Neuronal stem cell (in vitro differentiated cells): ENCODE measurements at regions not wholly inside any gene's neighbourhood (a gene's known extent, or its start where the extent isn't known, plus 50 kb on each side); places are given as distances from the start of the nearest gene placed in this dataset.

Experiments used
- DNase-seq: peaks from one replicate; pipeline ENCODE4 v3.0.0-alpha.2; 2013; ENCODE audit warnings: low spot score
- H2AFZ ChIP-seq: one replicate; pipeline ENCODE4 v1.6.1; 2013; ENCODE audit warnings: mild to moderate bottlenecking, low read length, inconsistent platforms
- H2AK5ac ChIP-seq: 2 replicates; pipeline ENCODE4 v1.6.1; 2013; ENCODE audit warnings: low read depth, mild to moderate bottlenecking, inconsistent platforms, low read length, moderate library complexity, mixed read lengths
- H2BK120ac ChIP-seq: 2 replicates; pipeline ENCODE4 v1.6.1; 2013; ENCODE audit warnings: low read depth, mild to moderate bottlenecking, inconsistent platforms, low read length, moderate library complexity, mixed read lengths
- H2BK12ac ChIP-seq: one replicate; pipeline ENCODE4 v1.6.1; 2013; ENCODE audit warnings: low read length, inconsistent platforms
- H2BK15ac ChIP-seq: 2 replicates; pipeline ENCODE4 v1.6.1; 2013; ENCODE audit warnings: mild to moderate bottlenecking, low read length, inconsistent platforms, mixed read lengths
- H2BK5ac ChIP-seq: one replicate; pipeline ENCODE4 v1.6.1; 2013; ENCODE audit warnings: inconsistent platforms, mild to moderate bottlenecking, low read length, moderate library complexity
- H3K14ac ChIP-seq: one replicate; pipeline ENCODE4 v1.6.1; 2013; ENCODE audit warnings: low read length, inconsistent platforms
- H3K18ac ChIP-seq: 2 replicates; pipeline ENCODE4 v1.6.1; 2013; ENCODE audit warnings: low read length, inconsistent platforms
- H3K23ac ChIP-seq: 2 replicates; pipeline ENCODE4 v1.6.1; 2013; ENCODE audit warnings: low read depth, mild to moderate bottlenecking, mixed read lengths, low read length, inconsistent platforms; ENCODE audit not compliant: poor library complexity
- H3K27ac ChIP-seq: replicated peaks from 3 replicates; pipeline ENCODE4 v1.5.1; 2013; ENCODE audit warnings: low read length, inconsistent platforms
- H3K27me3 ChIP-seq, 3 experiments: 2 replicates each; pipeline ENCODE4 v1.6.1; 2013; ENCODE audit warnings: low read length in 3 of 3, mild to moderate bottlenecking in 2 of 3, inconsistent platforms in 1 of 3, low read depth in 1 of 3, mixed read lengths in 1 of 3, moderate library complexity in 1 of 3; ENCODE audit not compliant: control insufficient read depth in 3 of 3, insufficient read depth in 3 of 3
- H3K36me3 ChIP-seq, 2 donors: replicated peaks in 1 of 2; 2 replicates each; pipeline ENCODE4 v1.6.1; 2013; ENCODE audit warnings: low read length in 2 of 2; ENCODE audit not compliant: control insufficient read depth in 2 of 2, insufficient read depth in 2 of 2
- H3K4ac ChIP-seq: 2 replicates; pipeline ENCODE4 v1.6.1; 2013; ENCODE audit warnings: inconsistent platforms, mild to moderate bottlenecking, low read length, moderate library complexity
- H3K4me1 ChIP-seq, 2 donors: 1 replicate in 1 of 2; 2 replicates in 1 of 2; pipeline ENCODE4 v1.6.1; 2013; ENCODE audit warnings: low read length in 2 of 2, low read depth in 1 of 2; ENCODE audit not compliant: control insufficient read depth in 2 of 2, insufficient read depth in 1 of 2
- H3K4me2 ChIP-seq: one replicate; pipeline ENCODE4 v1.6.1; 2013; ENCODE audit warnings: mild to moderate bottlenecking, low read length, inconsistent platforms; ENCODE audit not compliant: insufficient read depth, poor library complexity, severe bottlenecking
- H3K4me3 ChIP-seq, 2 donors: 2 replicates each; pipeline ENCODE4 v1.5.1; 2013; ENCODE audit warnings: low read length in 2 of 2, mild to moderate bottlenecking in 2 of 2, inconsistent platforms in 1 of 2, moderate library complexity in 1 of 2
- H3K79me1 ChIP-seq: one replicate; pipeline ENCODE4 v1.6.1; 2013; ENCODE audit warnings: low read depth, mild to moderate bottlenecking, inconsistent platforms, low read length, moderate library complexity
- H3K9ac ChIP-seq: one replicate; pipeline ENCODE4 v1.6.1; 2013; ENCODE audit warnings: mild to moderate bottlenecking, low read depth, low read length, inconsistent platforms; ENCODE audit not compliant: poor library complexity
- H3K9me3 ChIP-seq, 2 donors: replicated peaks in 1 of 2; 2 replicates each; pipeline versions ENCODE3 to v1.6.1; 2013; ENCODE audit warnings: low read length in 2 of 2, mild to moderate bottlenecking in 2 of 2, inconsistent platforms in 1 of 2, low read depth in 1 of 2, mixed read lengths in 1 of 2, moderate library complexity in 1 of 2; ENCODE audit not compliant: control insufficient read depth in 2 of 2, insufficient read depth in 1 of 2
- H4K8ac ChIP-seq: one replicate; pipeline ENCODE4 v1.6.1; 2013; ENCODE audit warnings: low read depth, mild to moderate bottlenecking, inconsistent platforms, low read length, moderate library complexity
- H4K91ac ChIP-seq: one replicate; pipeline ENCODE4 v1.6.1; 2013; ENCODE audit warnings: low read length, low read depth, mild to moderate bottlenecking, inconsistent platforms; ENCODE audit not compliant: poor library complexity
- WGBS, 2 donors: extraction: QIAGEN DNeasy Blood & Tissue Kit; methylation state at CpG; one replicate each; pipeline ENCODE4 v1.1.7; 2013; ENCODE audit warnings: missing lambda C conversion rate in 2 of 2, mixed read lengths in 1 of 2; ENCODE audit not compliant: insufficient read length in 2 of 2, insufficient replicate concordance in 1 of 2; ENCODE audit errors: extremely low coverage in 2 of 2; 5-methylcytosine and 5-hydroxymethylcytosine counted together

DNA sequence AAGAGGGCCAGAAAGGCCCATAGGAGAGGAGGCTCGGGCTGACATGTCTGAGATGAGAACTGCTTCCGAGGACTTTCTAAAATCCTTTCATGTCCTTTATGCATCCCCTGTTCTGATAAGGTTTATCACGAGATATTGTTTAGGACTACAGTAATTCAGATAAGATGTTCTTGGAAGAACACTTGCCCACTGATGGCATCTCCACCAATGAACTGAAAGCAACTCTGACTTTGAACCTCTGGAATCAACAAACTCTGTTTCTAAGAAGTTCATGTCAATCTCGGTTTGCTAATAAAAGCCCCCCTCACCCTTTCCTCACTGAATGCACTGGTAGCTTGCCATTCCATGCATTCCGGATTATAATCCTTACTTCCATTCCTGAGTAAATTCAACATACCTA lies 90.9 kb downstream of the FGF9 start:
- no peak overlapping the region for H2AK5ac ChIP-seq
- H3K9ac ChIP-seq = no peak overlapping the region
- no peak overlapping the region for H2BK5ac ChIP-seq
- no peaks in the 10 kb centered on the region for H3K36me3 ChIP-seq
- H3K4me3 ChIP-seq = no peak overlapping the region
- H2AFZ ChIP-seq = no peak overlapping the region
- H3K4ac ChIP-seq = no peak overlapping the region
- no peak overlapping the region for H2BK15ac ChIP-seq
- no peak overlapping the region for H4K8ac ChIP-seq
- H3K18ac ChIP-seq = no peak overlapping the region
- H2BK120ac ChIP-seq = no peak overlapping the region
- H3K9me3 ChIP-seq = no peaks in the 10 kb centered on the region
- no peak overlapping the region for H4K91ac ChIP-seq
- no peak overlapping the region for H2BK12ac ChIP-seq
- H3K14ac ChIP-seq = no peak overlapping the region
- no peaks in the 10 kb centered on the region for H3K79me1 ChIP-seq
- H3K23ac ChIP-seq = no peak overlapping the region
- H3K27me3 ChIP-seq = no peaks in the 10 kb centered on the region
- DNase-seq = no peak
- no peak overlapping the region for H3K4me2 ChIP-seq
- no CpG with 5 or more reads among the region's 5 CpGs for WGBS, 2 donors
- no peak overlapping the region for H3K27ac ChIP-seq
- H3K4me1 ChIP-seq = no peaks in the 10 kb centered on the region

DNA sequence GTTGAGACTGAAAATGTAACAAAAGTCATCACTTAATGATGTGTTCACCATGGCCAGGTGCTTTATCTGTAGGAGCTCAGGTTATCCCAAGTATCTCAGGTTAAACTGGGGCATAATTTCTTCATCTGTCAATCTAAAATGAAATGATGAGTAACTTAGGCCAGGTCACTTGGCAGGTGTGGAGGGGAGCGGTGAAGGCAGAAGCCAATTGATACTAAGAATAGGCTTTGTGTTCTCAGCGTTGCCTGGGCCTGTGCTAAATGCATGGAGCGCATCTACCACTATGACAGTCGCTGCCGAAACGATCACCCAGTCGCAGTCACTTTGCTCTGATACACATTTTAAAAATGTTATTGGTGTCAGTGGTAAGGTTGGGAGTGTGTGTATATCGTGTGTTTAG lies 91.6 kb downstream of the FGF9 start:
- Histone ChIP-seq H3K36me3 (no peaks in the 10 kb centered on the region), H3K9me3 (no peaks in the 10 kb centered on the region)
- WGBS, 2 donors = 100% methylated on average over 1 of the region's 8 CpGs

DNA sequence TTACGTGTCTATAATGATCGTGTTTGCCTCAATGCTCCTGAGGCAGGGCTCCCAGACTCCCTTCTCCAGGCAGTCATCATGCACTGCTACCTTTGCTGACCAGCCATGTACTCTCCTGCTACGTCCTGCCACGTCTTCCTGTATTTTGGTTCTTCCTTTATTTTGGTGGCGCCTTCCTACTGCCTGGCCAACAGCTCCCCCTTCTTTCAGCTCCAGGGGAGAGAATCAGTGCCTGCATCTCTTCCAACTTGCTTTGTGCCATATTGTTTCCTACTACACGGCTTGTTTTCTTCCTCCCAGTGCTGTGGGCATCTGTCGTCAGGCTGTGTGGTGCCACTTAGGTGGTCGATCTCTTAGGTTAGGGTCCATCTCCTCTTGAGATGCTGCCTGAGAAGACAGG lies 96.2 kb downstream of the FGF9 start:
- no peak overlapping the region for H2AK5ac ChIP-seq

More for the DNA sequence above, 91.6 kb downstream of the FGF9 start:
- Histone ChIP-seq H3K18ac (no peak overlapping the region), H2BK15ac (no peak overlapping the region), H3K4me2 (no peak overlapping the region), H3K4me3 (no peak overlapping the region), H3K9ac (no peak overlapping the region), H3K4me1 (no peaks in the 10 kb centered on the region), H3K27ac (no peak overlapping the region), H3K79me1 (no peaks in the 10 kb centered on the region), H4K91ac (no peak overlapping the region), H2AFZ (no peak overlapping the region), H3K4ac (no peak overlapping the region), H2BK5ac (no peak overlapping the region), H2BK12ac (no peak overlapping the region), H3K23ac (no peak overlapping the region), H3K14ac (no peak overlapping the region), H3K27me3 (no peaks in the 10 kb centered on the region), H4K8ac (no peak overlapping the region), H2AK5ac (no peak overlapping the region), H2BK120ac (no peak overlapping the region)
- no peak for DNase-seq

DNA sequence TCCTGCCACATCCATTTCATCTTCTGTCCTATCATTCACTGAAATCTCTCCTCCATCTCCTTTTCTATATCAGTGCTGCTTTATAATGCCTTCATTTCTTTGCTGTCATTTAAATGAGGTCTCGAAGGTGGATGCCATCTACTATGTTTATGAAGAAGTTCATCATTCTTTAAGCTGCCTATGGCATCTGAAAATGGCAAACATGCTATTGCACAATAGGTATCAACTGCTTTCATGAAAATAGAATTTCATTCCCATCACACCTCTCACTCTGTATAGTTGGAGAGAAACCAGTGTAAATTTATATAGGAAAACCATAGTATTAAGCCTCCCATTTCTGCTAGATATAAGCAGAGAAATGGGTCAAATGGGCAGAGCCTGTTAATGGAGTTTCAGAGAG lies 100.2 kb downstream of the FGF9 start:
- Histone ChIP-seq H2AK5ac (no peak overlapping the region), H2BK15ac (no peak overlapping the region), H3K4me3 (no peak overlapping the region), H3K27ac (no peak overlapping the region), H2AFZ (no peak overlapping the region), H2BK12ac (no peak overlapping the region), H3K9me3 (no peaks in the 10 kb centered on the region), H3K23ac (no peak overlapping the region), H4K91ac (no peak overlapping the region), H3K4me1 (no peaks in the 10 kb centered on the region), H3K36me3 (no peaks in the 10 kb centered on the region), H3K79me1 (no peaks in the 10 kb centered on the region), H3K14ac (no peak overlapping the region), H3K9ac (no peak overlapping the region), H3K27me3 (no peaks in the 10 kb centered on the region), H3K4ac (no peak overlapping the region), H4K8ac (no peak overlapping the region), H2BK5ac (no peak overlapping the region), H3K18ac (no peak overlapping the region), H3K4me2 (no peak overlapping the region), H2BK120ac (no peak overlapping the region)
- DNase-seq = no peak
- WGBS, 2 donors = no CpG with 5 or more reads among the region's 1 CpG

More for the DNA sequence above, 96.2 kb downstream of the FGF9 start:
- no CpG with 5 or more reads among the region's 8 CpGs for WGBS, 2 donors
- H3K23ac ChIP-seq = no peak overlapping the region
- H3K18ac ChIP-seq = no peak overlapping the region
- H2BK12ac ChIP-seq = no peak overlapping the region
- DNase-seq = no peak
- no peak overlapping the region for H3K4ac ChIP-seq
- no peak overlapping the region for H4K8ac ChIP-seq
- H4K91ac ChIP-seq = no peak overlapping the region
- H2BK120ac ChIP-seq = no peak overlapping the region
- no peak overlapping the region for H3K27ac ChIP-seq
- H3K9ac ChIP-seq = no peak overlapping the region
- H3K9me3 ChIP-seq = no peaks in the 10 kb centered on the region
- no peaks in the 10 kb centered on the region for H3K36me3 ChIP-seq
- no peak overlapping the region for H2BK5ac ChIP-seq
- H3K4me2 ChIP-seq = no peak overlapping the region
- H3K4me1 ChIP-seq = no peaks in the 10 kb centered on the region
- no peak overlapping the region for H3K4me3 ChIP-seq
- no peak overlapping the region for H3K14ac ChIP-seq
- no peaks in the 10 kb centered on the region for H3K27me3 ChIP-seq
- H3K79me1 ChIP-seq = no peaks in the 10 kb centered on the region
- no peak overlapping the region for H2BK15ac ChIP-seq
- no peak overlapping the region for H2AFZ ChIP-seq
